GM23248 (cell line): ENCODE measurements at regions not wholly inside any gene's neighbourhood (a gene's known extent, or its start where the extent isn't known, plus 50 kb on each side); places are given as distances from the start of the nearest gene placed in this dataset.
"Not testable (repeated sequence)": the region's sequence is repeated elsewhere in the genome, so short reads cannot be mapped to it uniquely, and the experiment has no call there.

ENCODE experiments used
- DNase-seq: peaks from one replicate; pipeline ENCODE4 v3.0.0-alpha.2; 2015
- H2AFZ ChIP-seq: fragments of 200-600 bp; sonication (generic); 2 replicates; pipeline ENCODE4 v1.6.1; 2016; ENCODE audit warnings: antibody characterized with exemption
- H3F3A ChIP-seq: fragments of 200-600 bp; sonication (generic); 2 replicates; pipeline ENCODE4 v1.6.1; 2016; ENCODE audit warnings: mild to moderate bottlenecking, antibody characterized with exemption, mixed run types; ENCODE audit not compliant: insufficient read depth
- H3K27ac ChIP-seq: fragments of 200-600 bp; sonication (generic); 2 replicates; pipeline ENCODE4 v1.5.1; 2016; ENCODE audit warnings: mild to moderate bottlenecking
- H3K27me3 ChIP-seq: fragments of 200-600 bp; sonication (generic); replicated peaks from 2 replicates; pipeline ENCODE4 v1.6.1; 2016; ENCODE audit warnings: mild to moderate bottlenecking; ENCODE audit not compliant: insufficient read depth
- H3K36me3 ChIP-seq: fragments of 200-600 bp; sonication (generic); 2 replicates; pipeline ENCODE4 v1.6.1; 2016; ENCODE audit warnings: low read depth, mild to moderate bottlenecking
- H3K4me1 ChIP-seq: fragments of 200-600 bp; sonication (generic); 2 replicates; pipeline ENCODE4 v1.6.1; 2016; ENCODE audit warnings: mild to moderate bottlenecking; ENCODE audit not compliant: insufficient read depth
- H3K4me2 ChIP-seq: fragments of 200-600 bp; sonication (generic); one replicate; pipeline ENCODE4 v1.6.1; 2016; ENCODE audit warnings: mild to moderate bottlenecking; ENCODE audit not compliant: unreplicated experiment
- H3K4me3 ChIP-seq: fragments of 200-600 bp; sonication (generic); 2 replicates; pipeline ENCODE4 v1.5.1; 2016; ENCODE audit warnings: mild to moderate bottlenecking
- H3K79me2 ChIP-seq: fragments of 200-600 bp; sonication (generic); 2 replicates; pipeline ENCODE4 v1.6.1; 2016; ENCODE audit warnings: mild to moderate bottlenecking; ENCODE audit not compliant: insufficient read depth
- H3K9ac ChIP-seq: fragments of 200-600 bp; sonication (generic); 2 replicates; pipeline ENCODE4 v1.6.1; 2016; ENCODE audit warnings: mild to moderate bottlenecking
- H3K9me2 ChIP-seq: fragments of 200-600 bp; sonication (generic); 2 replicates; pipeline ENCODE4 v1.6.1; 2016; ENCODE audit warnings: mixed run types, mild to moderate bottlenecking, moderate library complexity; ENCODE audit not compliant: insufficient read depth
- H3K9me3 ChIP-seq: fragments of 200-600 bp; sonication (generic); one replicate; pipeline ENCODE4 v1.6.1; 2017; ENCODE audit warnings: low read depth
- H4K20me1 ChIP-seq: fragments of 200-600 bp; sonication (generic); 2 replicates; pipeline ENCODE4 v1.6.0; 2016; ENCODE audit not compliant: insufficient read depth
- EZH2 ChIP-seq: fragments of 200-600 bp; sonication (generic); IDR thresholded peaks from 2 replicates; pipeline ENCODE4 v1.6.1; 2018; ENCODE audit warnings: antibody characterized with exemption, mild to moderate bottlenecking; ENCODE audit not compliant: insufficient read depth, poor library complexity, severe bottlenecking
- EZH2phosphoT487 ChIP-seq: fragments of 200-600 bp; sonication (generic); IDR thresholded peaks from 2 replicates; pipeline ENCODE4 v1.6.1; 2018; ENCODE audit warnings: antibody characterized with exemption, moderate library complexity, mild to moderate bottlenecking, low read depth; ENCODE audit not compliant: insufficient read depth
- WGBS, 2 experiments: methylation state at CpG; one replicate each; pipeline ENCODE4 v1.1.6; 2015 to 2017; ENCODE audit warnings: low lambda C conversion rate in 2 of 2, low coverage in 1 of 2; ENCODE audit errors: missing lambda C conversion rate in 2 of 2; 5-methylcytosine and 5-hydroxymethylcytosine counted together
- in situ Hi-C: fragments of 300-500 bp; cut with MboI; formaldehyde crosslinking; loops from 2 replicates; pipeline ENCODE4 v1.15.0; 2020

- no peaks in the 10 kb centered on the region for H3K9me3 ChIP-seq
- WGBS, 2 experiments: 86 to 90% methylated on average over 3 of the region's 3 CpGs
- no peaks in the 10 kb centered on the region for H3K27me3 ChIP-seq
- no peak overlapping the region for H3K27ac ChIP-seq
- no peak overlapping the region for H3K4me2 ChIP-seq
- H3K9ac ChIP-seq: no peak overlapping the region
- H3F3A ChIP-seq: no peaks in the 10 kb centered on the region
- H3K79me2 ChIP-seq: peaks cover 36% of the 10 kb centered on the region
- H2AFZ ChIP-seq: no peak overlapping the region
- no peaks in the 10 kb centered on the region for H3K4me1 ChIP-seq
- H4K20me1 ChIP-seq: no peaks in the 10 kb centered on the region
- no peaks in the 10 kb centered on the region for H3K9me2 ChIP-seq
- no peak overlapping the region for H3K4me3 ChIP-seq
- in situ Hi-C loops: no loop called here
- TF ChIP-seq EZH2phosphoT487 (no peak), EZH2 (no peak)
- DNase-seq: no peak
- H3K36me3 ChIP-seq: no peaks in the 10 kb centered on the region
Observed at GRCh38 chr17:72472106-72472505, 351.3 kb downstream of the SOX9 start.

- H3K36me3 ChIP-seq, H3K27me3 ChIP-seq, H3K9me3 ChIP-seq, H3K4me2 ChIP-seq, H4K20me1 ChIP-seq, H3F3A ChIP-seq, H3K4me3 ChIP-seq, H3K9ac ChIP-seq, H2AFZ ChIP-seq, in situ Hi-C loops, H3K4me1 ChIP-seq, H3K9me2 ChIP-seq, DNase-seq, H3K27ac ChIP-seq: not testable (repeated sequence)
- 48 to 53% methylated on average over 4 of the region's 4 CpGs for WGBS, 2 experiments
- H3K79me2 ChIP-seq: peaks cover 33% of the 10 kb centered on the region
Observed at GRCh38 chr17:72472853-72473390, 352.1 kb downstream of the SOX9 start.

GRCh38 chr17:72474243-72474642 lies 353.4 kb downstream of the SOX9 start:
- Histone ChIP-seq H3K4me2 (no peak overlapping the region), H3K9me2 (no peaks in the 10 kb centered on the region), H3K9ac (no peak overlapping the region), H3F3A (no peaks in the 10 kb centered on the region), H4K20me1 (no peaks in the 10 kb centered on the region), H3K79me2 (peaks cover 38% of the 10 kb centered on the region), H3K4me1 (no peaks in the 10 kb centered on the region), H2AFZ (no peak overlapping the region), H3K27ac (no peak overlapping the region), H3K36me3 (no peaks in the 10 kb centered on the region), H3K27me3 (no peaks in the 10 kb centered on the region), H3K4me3 (no peak overlapping the region), H3K9me3 (no peaks in the 10 kb centered on the region)
- no peak for DNase-seq
- TF ChIP-seq EZH2phosphoT487 (no peak), EZH2 (no peak)
- in situ Hi-C loops: no loop called here
- 93 to 94% methylated on average over 2 of the region's 2 CpGs for WGBS, 2 experiments

GRCh38 chr17:72474719-72475477 lies 354.1 kb downstream of the SOX9 start:
- in situ Hi-C loops: no loop called here

More at GRCh38 chr17:72474719-72475477, 354.1 kb downstream of the SOX9 start:
- no peaks in the 10 kb centered on the region for H3K27me3 ChIP-seq
- no peak overlapping the region for H3K27ac ChIP-seq
- H3K4me1 ChIP-seq: no peaks in the 10 kb centered on the region
- H3K9me3 ChIP-seq: no peaks in the 10 kb centered on the region
- 85 to 88% methylated on average over 5 of the region's 5 CpGs for WGBS, 2 experiments
- no peak for TF ChIP-seq EZH2phosphoT487
- no peak for TF ChIP-seq EZH2
- H3K36me3 ChIP-seq: no peaks in the 10 kb centered on the region
- H3K9ac ChIP-seq: no peak overlapping the region
- peaks cover 38% of the 10 kb centered on the region for H3K79me2 ChIP-seq
- no peak overlapping the region for H3K4me3 ChIP-seq
- H3F3A ChIP-seq: no peaks in the 10 kb centered on the region
- H4K20me1 ChIP-seq: no peaks in the 10 kb centered on the region
- H3K9me2 ChIP-seq: no peaks in the 10 kb centered on the region
- no peak overlapping the region for H3K4me2 ChIP-seq
- DNase-seq: no peak
- no peak overlapping the region for H2AFZ ChIP-seq
